A673 (cell line): ENCODE measurements at regions not wholly inside any gene's neighbourhood (a gene's known extent, or its start where the extent isn't known, plus 50 kb on each side); places are given as distances from the start of the nearest gene placed in this dataset.

Experiments used
- BruUV-seq: library from RNA; stranded (reverse); fragments of 400-500 nt; replicated peaks from 2 replicates; lab custom pipeline; 2021; lab: Mats Ljungman, UMichigan
- CTCF ChIA-PET: fragments of 300-600 bp; sonication (Branson Sonifier 250); formaldehyde crosslinking; loops from one replicate; lab custom pipeline; 2022; ENCODE audit warnings: antibody characterized with exemption; lab: Charles Lee
- POLR2A ChIA-PET: fragments of 300-600 bp; sonication (Branson Sonifier 250); formaldehyde crosslinking; loops from one replicate; lab custom pipeline; 2022; ENCODE audit warnings: antibody characterized with exemption; ENCODE audit not compliant: low non-redundant PET; lab: Charles Lee
- DNase-seq: peaks from one replicate; pipeline ENCODE4 v3.0.0-alpha.2; 2015; ENCODE audit warnings: low spot score
- H3K27ac ChIP-seq: fragments of 200-600 bp; sonication (generic); 2 replicates; pipeline ENCODE4 v1.5.1; 2016; ENCODE audit warnings: mixed run types, low read depth, mild to moderate bottlenecking, mixed read lengths, antibody characterized with exemption, low read length; ENCODE audit not compliant: poor library complexity, severe bottlenecking
- H3K27me3 ChIP-seq: fragments of 200-600 bp; sonication (generic); replicated peaks from 2 replicates; pipeline ENCODE4 v1.6.1; 2017; ENCODE audit warnings: mixed run types, low read depth, mild to moderate bottlenecking, mixed read lengths, antibody characterized with exemption, low read length; ENCODE audit not compliant: insufficient read depth, poor library complexity
- H3K36me3 ChIP-seq: fragments of 200-600 bp; sonication (generic); 2 replicates; pipeline ENCODE4 v1.6.1; 2016; ENCODE audit warnings: mixed run types, mild to moderate bottlenecking, mixed read lengths, antibody characterized with exemption, low read length; ENCODE audit not compliant: insufficient read depth, poor library complexity, severe bottlenecking
- H3K4me1 ChIP-seq: fragments of 200-600 bp; sonication (generic); 2 replicates; pipeline ENCODE4 v1.6.1; 2017; ENCODE audit warnings: mixed run types, mild to moderate bottlenecking, mixed read lengths, antibody characterized with exemption, low read length; ENCODE audit not compliant: insufficient read depth, poor library complexity, severe bottlenecking
- H3K4me3 ChIP-seq: fragments of 200-600 bp; sonication (generic); 2 replicates; pipeline ENCODE4 v1.5.1; 2016; ENCODE audit warnings: low read depth, mixed run types, mild to moderate bottlenecking, mixed read lengths, low read length; ENCODE audit not compliant: poor library complexity, severe bottlenecking
- H3K9me3 ChIP-seq: fragments of 200-600 bp; sonication (generic); 2 replicates; pipeline ENCODE4 v1.6.1; 2016; ENCODE audit warnings: mixed run types, low read depth, mild to moderate bottlenecking, mixed read lengths, antibody characterized with exemption, low read length; ENCODE audit not compliant: poor library complexity, severe bottlenecking
- CTCF ChIP-seq: fragments of 300-800, 200-600 bp; sonication (generic); conservative IDR thresholded peaks from 2 replicates; pipeline ENCODE4 v1.5.1; 2017; ENCODE audit warnings: low read depth, mild to moderate bottlenecking, antibody characterized with exemption, low read length, moderate library complexity, mixed read lengths
- EZH2 ChIP-seq: fragments of 200-600 bp; sonication (generic); IDR thresholded peaks from 2 replicates; pipeline ENCODE4 v1.6.1; 2017; ENCODE audit warnings: borderline replicate concordance, low read depth, mild to moderate bottlenecking, mixed read lengths, antibody characterized with exemption, low read length; ENCODE audit not compliant: poor library complexity, severe bottlenecking
- intact Hi-C: fragments of 100-400 bp; cut with micrococcal nuclease; formaldehyde crosslinking; loops from one replicate; pipeline ENCODE4 v1.10.0; 2022; ENCODE audit not compliant: unreplicated experiment

- no peak for TF ChIP-seq CTCF
- no peak for TF ChIP-seq EZH2
- CTCF ChIA-PET = no interaction called here
These were observed 53.2 kb upstream of the SPTLC3 start for GRCh38 chr20:12955611-12956010.

GRCh38 chr20:12956303-12956702, 52.5 kb upstream of the SPTLC3 start:
- CTCF ChIA-PET = no interaction called here

More at GRCh38 chr20:12955611-12956010, 53.2 kb upstream of the SPTLC3 start:
- H3K9me3 ChIP-seq = no peaks in the 10 kb centered on the region
- no peak overlapping the region for H3K27ac ChIP-seq
- DNase-seq = no peak
- POLR2A ChIA-PET = no interaction called here
- no peaks in the 10 kb centered on the region for H3K36me3 ChIP-seq
- intact Hi-C loops = no loop called here
- no peaks in the 10 kb centered on the region for H3K4me1 ChIP-seq
- no peaks in the 10 kb centered on the region for H3K27me3 ChIP-seq
- BruUV-seq = no TSS peak
- no peak overlapping the region for H3K4me3 ChIP-seq

GRCh38 chr20:12957968-12958367, 50.8 kb upstream of the SPTLC3 start:
- no TSS peak for BruUV-seq
- intact Hi-C loops = no loop called here
- no peaks in the 10 kb centered on the region for H3K27me3 ChIP-seq
- H3K27ac ChIP-seq = no peak overlapping the region
- TF ChIP-seq CTCF = no peak
- TF ChIP-seq EZH2 = no peak
- DNase-seq = no peak
- ChIA-PET CTCF (no interaction called here), POLR2A (no interaction called here)
- H3K9me3 ChIP-seq = no peaks in the 10 kb centered on the region
- H3K36me3 ChIP-seq = no peaks in the 10 kb centered on the region
- no peak overlapping the region for H3K4me3 ChIP-seq
- H3K4me1 ChIP-seq = no peaks in the 10 kb centered on the region

More at GRCh38 chr20:12956303-12956702, 52.5 kb upstream of the SPTLC3 start:
- Histone ChIP-seq H3K36me3 (no peaks in the 10 kb centered on the region), H3K4me3 (no peak overlapping the region), H3K4me1 (no peaks in the 10 kb centered on the region), H3K9me3 (no peaks in the 10 kb centered on the region), H3K27me3 (no peaks in the 10 kb centered on the region), H3K27ac (no peak overlapping the region)
- POLR2A ChIA-PET = no interaction called here
- no TSS peak for BruUV-seq
- TF ChIP-seq CTCF = no peak
- intact Hi-C loops = no loop called here
- DNase-seq = no peak
